Esophagus muscularis mucosa (tissue), 4 donors: ENCODE measurements at regions not wholly inside any gene's neighbourhood (a gene's known extent, or its start where the extent isn't known, plus 50 kb on each side); places are given as distances from the start of the nearest gene placed in this dataset.

Experiments used
- DNase-seq: peaks from one replicate; pipeline ENCODE4 v3.0.0-alpha.2; 2017; ENCODE audit errors: extremely low spot score
- H3K27ac ChIP-seq, 4 donors: fragments of 200-600 bp; sonication (generic); replicated peaks in 1 of 4; 1 replicate in 3 of 4; 2 replicates in 1 of 4; pipeline ENCODE4 v1.5.1; 2016 to 2019; ENCODE audit warnings: mild to moderate bottlenecking in 1 of 4
- H3K27me3 ChIP-seq, 4 donors: fragments of 200-600 bp; sonication (generic); one replicate each; pipeline versions ENCODE4 v1.5.1 to v1.6.0; 2016 to 2019
- H3K36me3 ChIP-seq, 4 donors: fragments of 200-600 bp; sonication (generic); one replicate each; pipeline ENCODE4 v1.5.1; 2016 to 2019
- H3K4me1 ChIP-seq, 4 donors: fragments of 200-600 bp; sonication (generic); one replicate each; pipeline ENCODE4 v1.5.1; 2016 to 2019
- H3K4me3 ChIP-seq, 4 donors: fragments of 200-600 bp; sonication (generic); 1 replicate in 2 of 4; 2 replicates in 2 of 4; pipeline ENCODE4 v1.5.1; 2016 to 2019; ENCODE audit warnings: mild to moderate bottlenecking in 4 of 4, moderate library complexity in 1 of 4
- H3K9me3 ChIP-seq, 4 donors: fragments of 200-600 bp; sonication (generic); 1 replicate in 3 of 4; 2 replicates in 1 of 4; pipeline ENCODE4 v1.5.1; 2016 to 2019
- CTCF ChIP-seq, 3 experiments: fragments of 200-600 bp in 2 of 3; fragments of 450-650 bp in 1 of 3; sonication (generic) in 2 of 3; IDR thresholded peaks; one replicate each; pipeline ENCODE4 v1.5.1; 2017 to 2019; ENCODE audit warnings: antibody characterized with exemption in 3 of 3, mild to moderate bottlenecking in 2 of 3, moderate library complexity in 1 of 3
- EP300 ChIP-seq: sonication (generic); formaldehyde crosslinking; IDR thresholded peaks from one replicate; pipeline ENCODE4 v1.6.1; 2017; ENCODE audit warnings: antibody characterized with exemption
- POLR2A ChIP-seq: fragments of 450-650 bp; IDR thresholded peaks from one replicate; pipeline ENCODE4 v1.6.1; 2017; ENCODE audit warnings: antibody characterized with exemption, moderate library complexity, mild to moderate bottlenecking, low read depth
- POLR2AphosphoS5 ChIP-seq, 2 donors: sonication (generic); formaldehyde crosslinking; IDR thresholded peaks; one replicate each; pipeline ENCODE4 v1.6.1; 2017; ENCODE audit warnings: antibody characterized with exemption in 2 of 2
- WGBS: methylation state at CpG from one replicate; pipeline ENCODE4 v1.1.5; 2018; 5-methylcytosine and 5-hydroxymethylcytosine counted together
- intact Hi-C: fragments of 100-400 bp; cut with DNase I; formaldehyde crosslinking; loops from one replicate; pipeline ENCODE4 v1.15.1; 2023

GRCh38 chr12:28938581-28939235 is 210.4 kb upstream of the FAR2 start:
- Histone ChIP-seq H3K9me3 (no peaks in the 10 kb centered on the region), H3K27me3 (no peaks in the 10 kb centered on the region), H3K4me3 (no peak overlapping the region), H3K4me1 (peaks cover 0 to 44% (median 12%) of the 10 kb centered on the region in 4 donors), H3K27ac (peak overlapping the region in 1 of 4 donors; percentile 5), H3K36me3 (no peaks in the 10 kb centered on the region)
- no peak for DNase-seq
- intact Hi-C loops = no loop called here
- 59% methylated on average over 11 of the region's 11 CpGs for WGBS
- TF ChIP-seq CTCF (IDR thresholded peaks at IDR 0.05) (no peak), EP300 (no peak), POLR2A (no peak), POLR2AphosphoS5 (IDR thresholded peaks at IDR 0.05) (no peak)

- no peak for DNase-seq
- WGBS = 72% methylated on average over 2 of the region's 2 CpGs
- TF ChIP-seq CTCF (IDR thresholded peaks at IDR 0.05) (no peak), POLR2A (no peak), POLR2AphosphoS5 (IDR thresholded peaks at IDR 0.05) (no peak), EP300 (no peak)
- H3K4me3 ChIP-seq = no peak overlapping the region
- no peak overlapping the region for H3K27ac ChIP-seq
- peaks cover 0 to 38% (median 12%) of the 10 kb centered on the region in 4 donors for H3K4me1 ChIP-seq
- H3K27me3 ChIP-seq = no peaks in the 10 kb centered on the region
- H3K9me3 ChIP-seq = no peaks in the 10 kb centered on the region
- H3K36me3 ChIP-seq = no peaks in the 10 kb centered on the region
- intact Hi-C loops = no loop called here
Measured at GRCh38 chr12:28939427-28939826, 209.7 kb upstream of the FAR2 start.

GRCh38 chr12:28941248-28941647 is 207.8 kb upstream of the FAR2 start:
- H3K27me3 ChIP-seq = no peaks in the 10 kb centered on the region
- no peak overlapping the region for H3K27ac ChIP-seq
- TF ChIP-seq POLR2A (no peak), CTCF (IDR thresholded peaks at IDR 0.05) (no peak), EP300 (no peak), POLR2AphosphoS5 (IDR thresholded peaks at IDR 0.05) (no peak)
- H3K4me3 ChIP-seq = no peak overlapping the region
- no peaks in the 10 kb centered on the region for H3K9me3 ChIP-seq
- 77% methylated on average over 2 of the region's 2 CpGs for WGBS
- peaks cover 0 to 26% (median 11%) of the 10 kb centered on the region in 4 donors for H3K4me1 ChIP-seq
- H3K36me3 ChIP-seq = no peaks in the 10 kb centered on the region
- no peak for DNase-seq
- intact Hi-C loops = no loop called here

- H3K36me3 ChIP-seq = no peaks in the 10 kb centered on the region
- no peak overlapping the region for H3K4me3 ChIP-seq
- TF ChIP-seq POLR2A = no peak
- TF ChIP-seq EP300 = no peak
- no peak for TF ChIP-seq POLR2AphosphoS5 (IDR thresholded peaks at IDR 0.05)
- TF ChIP-seq CTCF (IDR thresholded peaks at IDR 0.05) = no peak
- H3K27ac ChIP-seq = no peak overlapping the region
- WGBS = 76% methylated on average over 6 of the region's 6 CpGs
- no peak for DNase-seq
- H3K27me3 ChIP-seq = no peaks in the 10 kb centered on the region
- no peaks in the 10 kb centered on the region for H3K4me1 ChIP-seq
- H3K9me3 ChIP-seq = no peaks in the 10 kb centered on the region
- intact Hi-C loops = no loop called here
Measured at GRCh38 chr12:28946361-28946760, 202.7 kb upstream of the FAR2 start.

- DNase-seq = no peak
- Histone ChIP-seq H3K4me3 (no peak overlapping the region), H3K27ac (no peak overlapping the region), H3K4me1 (no peaks in the 10 kb centered on the region), H3K36me3 (no peaks in the 10 kb centered on the region), H3K9me3 (no peaks in the 10 kb centered on the region), H3K27me3 (no peaks in the 10 kb centered on the region)
- TF ChIP-seq POLR2AphosphoS5 (IDR thresholded peaks at IDR 0.05) = no peak
- TF ChIP-seq CTCF (IDR thresholded peaks at IDR 0.05) = no peak
- TF ChIP-seq EP300 = no peak
- no peak for TF ChIP-seq POLR2A
- WGBS = 89% methylated on average over 1 of the region's 1 CpG
- intact Hi-C loops = no loop called here
Measured at GRCh38 chr12:28948685-28949084, 200.4 kb upstream of the FAR2 start.
